SHP77 treated with DMSO at 0.1 percent for 48 hours (cell line): ENCODE measurements at regions not wholly inside any gene's neighbourhood (a gene's known extent, or its start where the extent isn't known, plus 50 kb on each side); places are given as distances from the start of the nearest gene placed in this dataset.

Experiments
- DNase-seq: peaks from one replicate; lab custom pipeline; 2025; lab: John Stamatoyannopoulos, UW

DNA sequence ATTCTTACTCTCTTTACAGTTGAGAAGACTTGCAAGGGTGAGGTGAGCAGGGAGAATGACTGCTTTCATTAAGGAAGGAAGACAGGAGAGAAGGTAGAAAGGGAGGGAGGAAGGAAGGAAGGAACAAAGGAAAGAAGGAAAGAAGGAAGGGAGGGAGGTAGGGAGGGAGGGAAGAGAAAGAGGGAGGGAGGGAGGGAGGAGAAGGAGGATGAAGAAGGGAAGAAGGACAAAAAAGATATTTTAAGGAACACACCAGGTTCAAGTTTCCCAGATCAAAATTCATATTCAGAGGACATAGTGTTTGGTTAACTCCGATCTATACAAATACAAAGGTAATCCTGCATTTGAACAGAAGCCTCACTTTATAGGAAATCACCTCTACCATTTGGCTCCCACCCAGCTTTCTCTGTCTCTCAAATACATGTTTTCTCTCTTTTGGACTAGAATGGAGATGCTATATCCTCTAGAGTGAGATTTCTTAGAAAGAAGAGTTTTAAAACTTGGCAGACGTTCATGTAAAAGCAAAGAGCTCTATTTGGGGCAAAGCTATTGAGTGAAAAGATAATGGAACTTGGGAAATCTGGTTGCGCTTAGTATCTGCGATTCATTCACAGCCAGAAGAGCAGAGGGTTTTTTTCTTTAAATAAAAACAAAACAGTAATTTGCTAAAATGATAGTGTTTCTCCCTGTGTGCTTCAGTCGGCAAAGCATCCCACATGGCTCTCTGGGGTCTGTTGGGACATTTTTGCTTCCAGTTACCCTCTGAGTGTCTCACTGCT, 261.9 kb upstream of the LYZL1 start:
- DNase-seq = no peak

DNA sequence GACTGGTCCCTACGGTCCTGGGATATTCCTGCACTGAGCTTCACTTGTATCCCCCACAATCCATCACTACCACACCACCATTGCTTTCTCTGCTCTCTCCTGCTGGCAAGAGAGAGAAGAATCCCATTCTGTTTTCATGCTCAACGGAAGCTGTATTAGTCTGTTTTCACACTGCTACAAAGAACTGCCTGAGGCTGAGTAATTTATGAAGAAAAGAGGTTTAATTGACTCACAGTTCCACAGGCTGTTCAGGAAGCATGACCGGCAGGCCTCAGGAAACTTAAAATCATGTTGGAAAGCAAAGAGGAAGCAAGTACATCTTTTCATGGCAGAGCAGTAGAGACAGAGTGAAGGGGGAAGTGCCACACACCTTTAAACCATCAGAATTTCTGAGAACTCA, 260.4 kb upstream of the LYZL1 start:
- no peak for DNase-seq

DNA sequence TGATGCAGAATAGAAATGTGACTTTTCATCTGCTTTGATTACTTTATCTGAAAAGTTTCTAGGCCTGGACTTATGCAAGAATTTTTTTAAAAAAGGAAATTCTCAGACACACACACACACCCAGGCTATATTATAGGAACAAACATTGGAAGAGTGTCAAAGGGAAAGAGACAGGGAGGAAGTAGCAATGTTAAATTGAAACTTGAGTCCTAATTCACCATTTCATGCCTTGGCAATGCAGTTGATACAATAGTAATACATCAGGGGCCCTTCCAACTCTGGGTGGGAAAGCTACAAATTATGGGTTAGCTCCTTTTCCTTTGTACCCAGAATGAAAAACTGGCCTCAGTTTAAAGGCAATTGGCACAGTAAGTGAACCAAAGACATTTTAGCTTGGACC, 258.0 kb upstream of the LYZL1 start:
- DNase-seq = no peak

DNA sequence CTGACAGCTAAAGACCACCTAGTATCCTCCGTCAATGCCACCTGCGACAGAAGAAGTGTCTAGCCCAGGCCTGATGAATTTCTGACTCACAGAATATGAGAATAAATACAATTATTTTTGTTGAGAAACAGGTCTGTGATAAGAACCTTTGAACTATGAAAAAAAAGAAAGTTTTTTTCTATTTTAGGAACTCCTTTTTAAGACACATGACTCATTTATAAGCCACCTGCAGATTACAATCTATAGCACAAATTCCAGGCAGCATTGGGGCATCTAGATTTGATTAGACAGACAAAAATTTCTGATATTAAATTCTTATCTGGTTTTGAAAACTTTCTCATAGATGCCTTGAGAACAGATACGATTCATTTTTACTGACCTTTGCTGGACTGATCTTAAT, 256.7 kb upstream of the LYZL1 start:
- DNase-seq = no peak

DNA sequence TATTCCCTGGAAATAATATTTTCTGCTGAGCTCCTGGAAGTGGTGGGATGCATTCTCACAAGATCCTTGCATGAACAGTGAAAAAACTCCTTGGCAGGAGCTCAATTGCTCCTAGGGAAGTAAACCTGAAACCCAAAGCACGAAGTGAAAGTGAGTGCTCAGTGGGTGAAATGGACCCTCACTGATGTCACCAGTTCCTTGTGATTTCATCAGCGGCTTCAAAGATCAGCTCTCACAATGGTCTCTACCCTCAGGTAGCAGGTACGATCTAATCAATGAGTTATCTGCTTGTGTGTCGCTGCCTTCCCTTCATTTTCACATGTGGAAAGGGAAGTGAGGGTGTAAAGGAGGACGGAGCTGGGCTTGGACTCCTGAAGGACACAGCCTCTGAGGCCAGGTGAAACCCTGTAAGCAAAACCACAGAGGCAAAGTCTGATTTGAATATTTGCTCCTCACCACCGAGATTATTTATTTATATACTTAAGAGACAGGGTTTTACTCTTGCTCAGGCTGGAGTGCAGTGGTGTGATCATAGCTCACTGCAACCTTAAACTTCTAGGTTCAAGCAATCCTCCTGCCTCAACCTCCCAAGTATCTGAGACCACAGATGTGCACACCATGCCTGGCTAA, 255.4 kb upstream of the LYZL1 start:
- DNase-seq = no peak

DNA sequence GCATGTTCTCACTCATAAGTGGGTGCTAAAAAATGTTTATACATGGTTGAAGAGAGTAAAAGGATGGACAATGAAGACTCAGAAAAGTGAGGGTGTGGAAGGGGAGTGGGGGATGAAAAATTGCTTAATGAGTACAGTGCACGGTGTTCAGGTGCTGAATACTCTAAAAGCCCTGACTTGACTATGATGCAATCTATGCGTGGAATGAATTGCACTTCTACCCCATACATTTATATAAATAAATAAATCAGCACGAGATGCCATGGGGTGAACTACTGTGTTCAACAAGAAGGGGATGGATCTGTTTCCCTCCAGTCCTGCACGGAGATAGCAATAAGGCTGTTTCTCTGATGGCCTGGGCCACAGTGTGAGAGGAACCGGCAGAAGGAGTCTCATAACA, 254.3 kb upstream of the LYZL1 start:
- DNase-seq = no peak

DNA sequence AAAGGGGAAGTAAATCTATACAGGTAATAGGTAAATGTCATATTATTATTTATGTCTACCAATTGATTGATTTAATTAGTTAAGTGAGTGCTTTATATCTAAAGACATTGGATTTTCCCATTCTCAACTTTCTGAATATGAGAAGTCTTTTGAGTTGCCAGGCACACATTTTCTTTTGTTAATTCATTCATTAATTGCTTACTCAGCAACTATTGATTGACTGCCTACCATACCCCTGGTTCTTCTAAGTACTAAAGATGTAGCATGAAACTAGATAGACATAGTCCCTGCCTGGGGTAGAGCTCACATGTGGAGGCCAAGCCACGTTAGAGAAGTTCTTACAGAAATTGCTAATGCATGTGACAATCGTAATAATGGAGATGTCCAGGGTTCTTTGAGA, 253.1 kb upstream of the LYZL1 start:
- no peak for DNase-seq

DNA sequence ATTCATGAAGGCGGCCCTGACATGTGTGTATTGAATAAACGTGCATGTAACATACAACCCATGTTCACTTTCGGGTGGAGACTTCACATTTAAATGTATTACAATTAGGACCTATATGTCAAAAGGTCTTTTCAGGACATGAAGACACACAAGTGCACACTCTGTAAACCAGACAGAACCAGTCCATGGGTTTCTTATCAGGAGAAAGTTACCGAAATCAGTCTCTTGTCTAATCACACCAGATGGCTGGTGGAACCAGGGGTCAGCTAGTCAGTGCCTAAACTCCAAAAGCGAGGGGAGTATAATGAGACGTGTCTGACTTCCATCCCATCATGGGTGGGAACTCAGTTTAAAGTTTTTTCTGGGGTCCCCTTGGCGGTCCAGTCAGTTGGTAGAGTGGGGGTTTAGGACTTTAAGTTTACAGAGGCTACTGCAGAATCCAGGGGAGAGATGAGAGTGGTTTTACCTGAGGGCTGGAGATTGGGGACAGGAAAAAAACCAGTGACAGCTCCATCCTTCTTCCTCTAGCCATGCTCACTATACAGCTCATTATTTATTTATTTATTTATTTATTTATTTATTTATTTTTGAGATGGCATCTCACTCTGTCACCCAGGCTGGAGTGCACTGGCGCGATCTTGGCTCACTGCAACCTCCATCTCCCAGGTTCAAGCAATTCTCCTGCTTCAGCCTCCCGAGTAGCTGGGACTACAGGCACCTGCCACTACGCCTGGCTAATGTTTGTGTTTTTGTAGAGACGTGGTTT, 251.3 kb upstream of the LYZL1 start:
- DNase-seq = no peak

DNA sequence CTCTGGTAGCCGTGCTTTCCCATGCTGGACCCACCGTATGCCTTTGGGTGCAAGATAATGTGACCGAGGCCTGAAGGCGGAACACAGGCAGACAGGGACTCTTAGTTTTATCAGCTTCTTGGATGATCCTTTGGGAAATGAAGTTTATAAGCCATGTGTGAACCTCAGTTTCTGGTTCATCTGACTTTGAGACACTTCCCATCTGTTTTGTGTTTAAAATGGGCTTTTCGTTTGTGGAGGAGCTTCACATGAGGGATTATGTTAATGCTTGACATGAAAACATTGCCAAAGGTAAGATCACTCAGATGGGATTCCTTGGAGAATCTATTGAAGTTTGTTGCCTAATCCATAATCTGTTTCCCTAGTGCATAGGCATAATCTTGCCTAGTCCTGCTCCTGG, 249.8 kb upstream of the LYZL1 start:
- no peak for DNase-seq

DNA sequence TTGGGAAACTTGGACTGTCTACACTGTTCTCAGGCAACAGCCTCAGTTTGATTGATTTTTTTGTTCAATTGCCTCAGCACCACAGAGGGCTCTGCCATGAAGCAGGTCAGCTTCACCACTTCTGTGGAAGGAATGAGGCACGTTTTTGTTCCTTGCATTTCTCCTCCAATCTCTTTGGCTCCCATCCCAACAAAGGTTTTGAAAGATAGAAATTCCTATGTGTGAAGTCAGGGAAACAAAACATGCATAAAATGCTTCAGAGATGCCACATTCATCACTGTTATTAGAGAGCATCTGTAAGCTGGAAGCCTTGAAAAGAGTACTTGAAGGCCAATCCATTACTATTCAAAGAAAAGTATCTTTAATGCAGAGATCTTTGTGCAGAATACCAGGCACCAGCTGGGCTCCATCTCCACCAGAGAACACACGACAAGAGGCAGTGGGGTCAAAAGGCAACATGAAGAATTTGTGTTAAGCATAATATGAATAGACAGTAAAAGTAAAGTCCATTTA, 249.1 kb upstream of the LYZL1 start:
- no peak for DNase-seq

DNA sequence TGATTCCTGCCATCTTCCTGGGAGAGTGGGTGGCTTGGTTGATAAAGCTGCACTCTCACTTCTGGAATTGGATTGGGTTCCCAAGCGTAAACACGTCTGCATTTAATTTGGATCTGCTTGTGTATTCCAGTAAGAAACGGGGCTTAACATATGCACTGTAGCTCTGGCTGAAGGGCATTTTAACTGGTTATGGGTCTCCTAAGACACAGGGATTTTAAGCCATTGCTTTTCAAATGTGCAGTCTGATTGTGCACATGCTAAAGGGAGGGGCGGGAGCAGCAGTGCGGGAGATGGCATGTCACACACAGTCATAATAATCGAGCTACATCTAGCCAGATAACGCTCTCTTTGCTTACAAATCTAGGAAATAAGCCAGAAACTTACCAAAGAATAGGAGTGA, 247.3 kb upstream of the LYZL1 start:
- DNase-seq = no peak

DNA sequence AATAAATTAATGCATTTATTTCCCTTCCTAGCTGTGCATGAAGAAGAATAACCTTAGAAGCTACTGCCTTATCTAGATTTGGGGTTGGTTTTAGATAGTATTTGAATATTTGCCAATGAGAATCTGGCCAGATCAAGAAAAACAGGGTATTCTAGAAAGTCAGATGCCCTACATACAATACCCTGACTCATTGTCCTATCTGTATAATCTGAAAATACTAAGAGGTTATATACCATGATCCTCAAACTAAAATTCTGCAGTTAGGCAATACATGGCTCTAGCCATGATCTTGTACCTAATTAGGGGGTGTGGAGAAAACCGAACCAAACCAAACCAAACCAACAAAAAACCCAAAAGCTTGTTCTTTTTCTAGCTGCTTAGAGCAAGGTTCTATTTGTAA, 240.4 kb upstream of the LYZL1 start:
- no peak for DNase-seq

DNA sequence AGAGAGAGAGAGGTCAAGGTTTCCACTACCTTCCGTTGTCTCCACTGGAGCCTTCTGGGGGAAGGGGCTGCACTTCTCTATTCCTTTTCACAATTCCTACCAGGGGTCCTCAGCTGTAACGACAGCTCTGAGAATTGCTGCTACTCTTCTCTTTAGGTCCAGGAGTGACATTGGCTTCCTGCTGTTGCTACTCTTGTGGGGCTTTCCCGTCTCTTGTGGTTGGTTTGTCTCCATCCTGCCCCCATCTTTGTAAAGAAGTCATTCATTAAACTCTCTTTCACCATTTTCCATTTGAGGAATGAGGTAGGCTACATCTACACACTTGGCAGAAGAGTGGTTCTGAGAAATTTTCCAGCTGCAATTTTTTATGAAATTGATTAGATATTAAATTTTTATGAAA, 238.8 kb upstream of the LYZL1 start:
- DNase-seq = no peak

DNA sequence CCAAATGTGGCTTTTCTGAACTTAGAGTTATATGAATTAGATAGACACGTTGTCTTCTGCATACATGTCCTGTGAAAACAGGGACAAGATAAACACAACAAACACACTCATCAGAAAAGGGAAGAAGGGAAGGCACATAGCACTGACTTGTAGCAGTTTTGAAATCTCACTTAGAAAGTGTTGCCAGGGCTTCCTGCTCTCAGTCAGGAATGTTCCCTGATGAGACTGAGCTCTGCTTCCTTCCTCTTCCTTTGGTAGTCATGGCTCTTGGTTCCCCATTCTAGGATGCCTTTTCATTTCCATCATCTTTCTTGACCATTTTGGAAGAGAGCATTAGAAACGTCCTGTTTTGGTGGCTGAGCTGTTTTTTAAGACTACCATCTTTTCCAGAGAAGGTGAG, 233.8 kb upstream of the LYZL1 start:
- no peak for DNase-seq

DNA sequence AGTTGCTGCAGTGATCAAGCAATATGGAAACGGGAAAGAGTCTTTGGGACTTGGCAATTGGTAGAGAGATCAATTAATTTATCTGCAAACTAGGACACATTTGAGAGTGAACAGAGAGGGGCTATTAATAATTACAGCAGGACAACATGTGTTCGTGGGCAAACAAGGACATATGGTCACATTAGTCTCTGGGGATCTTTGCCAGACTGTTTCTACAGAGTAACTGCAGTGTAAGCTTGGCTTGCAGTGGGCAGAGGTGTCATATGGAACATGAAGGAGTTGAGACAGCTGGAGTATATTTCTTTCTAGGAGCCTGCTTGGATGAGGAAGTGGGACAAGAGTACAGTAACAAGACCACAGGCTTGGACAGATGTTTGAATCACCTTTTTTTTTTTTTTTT, 232.1 kb upstream of the LYZL1 start:
- no peak for DNase-seq

DNA sequence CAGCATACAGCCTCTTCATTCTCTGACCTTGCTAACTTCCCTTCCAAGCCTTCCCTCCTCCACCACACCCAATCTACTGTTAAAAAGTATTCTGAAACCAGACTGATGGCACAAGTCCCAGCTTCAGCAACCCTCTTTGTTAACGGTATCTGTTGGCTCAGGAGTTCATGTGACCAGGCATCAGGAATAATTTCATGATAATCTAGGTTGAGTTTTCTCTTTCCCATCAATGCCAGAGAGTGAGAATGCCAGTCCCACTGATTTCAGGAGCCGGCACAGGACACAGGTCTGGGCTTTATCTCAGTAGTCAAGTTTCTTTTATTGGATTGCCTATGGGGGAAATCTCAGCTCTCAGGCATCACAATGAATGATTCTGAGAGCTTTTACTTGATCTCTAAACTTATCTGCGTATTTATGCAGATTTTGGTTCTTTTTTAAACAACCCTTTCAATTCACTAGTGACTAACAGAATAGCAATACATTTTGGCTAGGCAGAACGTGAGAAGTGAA, 231.0 kb upstream of the LYZL1 start:
- no peak for DNase-seq

DNA sequence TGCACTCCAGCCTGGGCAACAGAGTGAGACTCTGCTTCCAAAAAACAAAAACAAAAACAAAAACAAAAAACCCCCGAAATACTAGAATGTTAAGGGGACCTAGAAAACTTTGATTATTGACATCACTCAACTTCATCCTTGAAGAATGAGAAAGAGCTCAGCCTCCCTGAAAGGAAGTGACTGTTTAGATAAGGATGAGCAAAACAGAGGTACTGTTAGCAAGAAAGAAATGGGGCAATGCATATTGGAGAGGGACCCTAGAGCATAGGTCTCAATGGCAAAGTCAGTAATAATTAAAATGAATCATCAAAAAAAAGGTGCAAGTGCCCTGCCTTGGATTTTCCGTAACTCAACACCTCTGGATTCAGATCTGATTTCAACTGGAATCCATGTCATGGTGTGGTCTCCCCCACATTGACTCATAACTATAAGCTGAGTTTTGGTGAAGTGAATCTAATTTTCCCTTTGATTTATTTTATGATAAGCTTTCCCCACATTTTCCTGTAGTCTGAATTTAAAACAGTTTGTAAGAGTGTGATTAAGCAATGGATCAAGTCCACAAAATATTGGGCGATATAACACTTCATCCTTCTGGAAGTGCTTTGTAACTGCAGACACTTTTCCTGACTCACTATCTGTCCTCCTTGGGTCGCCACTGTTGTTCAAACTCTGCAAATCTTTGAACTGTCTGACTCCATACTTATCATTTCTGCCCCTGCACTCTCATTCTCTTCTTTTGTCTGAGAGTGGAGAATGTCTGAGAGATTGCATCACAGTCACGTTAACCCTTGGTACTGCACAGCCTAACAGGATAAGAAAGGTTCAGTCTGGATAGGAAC, 224.8 kb upstream of the LYZL1 start:
- no peak for DNase-seq

DNA sequence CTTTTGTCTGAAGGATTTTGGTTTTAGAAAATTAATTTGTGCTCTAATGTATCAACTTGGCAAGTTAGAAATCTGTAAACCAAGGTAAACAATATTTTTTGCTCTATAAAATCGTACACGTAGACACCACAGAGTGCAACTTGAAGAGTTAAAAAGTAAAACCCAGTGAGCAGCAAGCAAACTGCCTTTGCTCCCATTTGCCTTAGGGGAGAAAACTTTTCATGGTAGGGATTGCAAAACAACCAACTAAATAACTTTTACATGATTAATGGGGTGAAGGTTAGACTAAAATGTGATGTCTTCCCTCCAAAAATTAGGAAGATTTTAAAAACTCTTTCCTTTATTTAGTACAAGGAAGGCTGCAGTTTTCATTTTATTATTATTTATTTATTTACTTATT, 224.2 kb upstream of the LYZL1 start:
- DNase-seq = no peak

DNA sequence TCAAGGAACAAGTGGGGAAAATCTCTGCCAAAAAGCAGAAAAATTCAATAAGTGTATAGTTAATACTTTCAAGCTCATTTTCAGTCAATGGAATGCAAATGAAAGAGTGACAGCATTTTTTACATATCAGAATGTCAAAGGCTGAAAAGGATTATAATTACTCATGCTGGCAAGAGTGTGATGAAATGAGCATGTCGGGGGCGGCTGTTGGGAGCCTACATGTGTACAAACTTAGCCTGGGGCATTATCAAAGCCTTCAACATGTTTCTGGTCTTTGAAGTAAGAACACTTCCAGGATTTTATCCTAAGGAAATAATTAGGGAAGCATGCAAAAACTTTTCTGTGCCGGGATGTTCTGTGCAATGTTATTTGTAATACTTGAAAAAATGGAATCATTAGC, 221.7 kb upstream of the LYZL1 start:
- DNase-seq = no peak

DNA sequence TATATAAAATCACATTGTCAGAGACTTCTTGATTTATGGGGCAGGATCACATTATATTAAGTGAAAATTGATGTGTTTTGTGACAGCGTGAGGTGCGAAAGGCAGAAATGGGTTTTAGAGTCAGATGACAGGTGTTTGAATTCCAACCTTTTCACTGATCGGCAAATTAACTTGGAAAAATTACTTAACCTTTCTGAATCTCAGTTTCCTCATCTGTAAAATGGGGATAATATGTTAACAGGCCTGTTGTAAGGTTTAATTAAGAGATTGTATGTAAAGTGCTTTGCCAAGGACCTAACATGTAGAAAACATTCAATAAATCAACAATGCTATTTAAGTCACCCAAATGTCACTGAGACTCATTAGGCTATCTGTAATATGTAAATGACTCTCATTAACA, 221.2 kb upstream of the LYZL1 start:
- no peak for DNase-seq

DNA sequence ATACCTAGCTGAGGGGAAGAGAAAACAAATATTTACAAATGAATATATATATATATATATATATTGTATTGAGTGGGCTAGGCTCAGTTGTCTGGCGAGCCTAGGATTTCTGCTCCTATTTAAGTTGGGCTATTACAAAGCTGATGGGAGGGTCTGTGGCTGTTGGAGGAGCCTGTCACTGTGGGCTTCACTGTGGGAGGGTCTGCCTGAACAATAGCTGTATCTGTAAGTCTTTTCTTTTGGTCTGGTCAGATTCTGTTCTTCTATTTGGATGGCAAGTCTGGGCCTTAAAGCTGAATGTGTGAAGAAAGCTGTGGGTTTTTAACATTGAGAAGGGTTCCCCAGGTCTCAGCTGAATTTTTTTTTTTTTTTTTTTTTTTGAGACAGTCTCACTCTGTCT, 220.6 kb upstream of the LYZL1 start:
- DNase-seq = no peak

DNA sequence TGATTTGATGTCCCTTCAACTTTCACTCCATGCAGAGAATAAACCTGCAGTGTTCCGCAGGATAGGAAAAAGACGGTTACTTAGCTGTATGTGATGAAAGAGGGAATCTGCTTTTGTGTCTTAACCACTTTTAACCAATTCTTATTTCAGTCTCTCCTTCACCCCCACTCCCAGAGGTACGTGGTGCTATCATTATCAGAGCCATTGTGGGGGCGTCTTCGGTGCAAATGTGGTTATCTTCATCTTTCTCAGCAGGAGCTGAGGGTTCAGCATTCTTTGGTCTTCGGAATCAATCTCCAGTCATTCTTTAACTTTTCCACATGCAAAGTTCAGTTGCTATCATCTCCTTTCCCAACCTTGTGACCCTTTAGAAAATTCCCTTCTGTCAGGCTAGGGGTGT, 219.9 kb upstream of the LYZL1 start:
- no peak for DNase-seq
